NOMO-1 treated with DMSO at 0.1 percent for 48 hours (cell line): ENCODE measurements at regions not wholly inside any gene's neighbourhood (a gene's known extent, or its start where the extent isn't known, plus 50 kb on each side); places are given as distances from the start of the nearest gene placed in this dataset.

Experiments used
- DNase-seq: peaks from one replicate; lab custom pipeline; 2025; ENCODE audit not compliant: unreplicated experiment; lab: John Stamatoyannopoulos, UW

DNA sequence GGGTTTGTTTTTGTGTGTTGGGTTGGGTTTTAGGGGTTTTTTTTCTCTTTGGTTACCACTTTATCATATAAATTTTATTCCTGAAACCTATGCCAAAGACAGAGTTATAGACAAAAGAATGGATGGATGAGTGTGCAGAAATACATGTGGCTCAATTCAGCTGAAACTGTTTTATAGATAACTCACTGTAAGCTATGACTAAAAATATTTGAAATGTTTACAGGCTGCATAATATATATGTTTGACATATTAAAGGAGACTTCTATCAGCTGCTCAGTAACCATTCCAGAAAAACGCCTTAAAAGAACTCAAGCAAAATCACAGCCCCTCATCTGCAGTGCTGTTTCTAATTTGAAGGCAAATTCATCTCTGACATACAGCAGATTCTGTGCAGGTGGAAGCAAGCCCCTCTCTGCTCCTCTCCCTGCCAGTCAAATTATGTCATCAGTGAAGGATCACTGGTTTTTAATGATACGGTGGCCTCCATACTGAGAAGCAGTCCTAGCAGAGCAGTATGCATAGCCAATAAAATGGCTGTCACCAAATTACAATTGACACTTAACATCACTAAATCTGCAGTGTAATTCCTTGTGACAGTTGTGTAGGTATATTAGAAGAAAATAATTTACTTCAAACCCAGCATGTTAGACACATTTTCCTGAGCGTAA lies 301.6 kb downstream of the NR2F1-AS1 start:
- DNase-seq: no peak

DNA sequence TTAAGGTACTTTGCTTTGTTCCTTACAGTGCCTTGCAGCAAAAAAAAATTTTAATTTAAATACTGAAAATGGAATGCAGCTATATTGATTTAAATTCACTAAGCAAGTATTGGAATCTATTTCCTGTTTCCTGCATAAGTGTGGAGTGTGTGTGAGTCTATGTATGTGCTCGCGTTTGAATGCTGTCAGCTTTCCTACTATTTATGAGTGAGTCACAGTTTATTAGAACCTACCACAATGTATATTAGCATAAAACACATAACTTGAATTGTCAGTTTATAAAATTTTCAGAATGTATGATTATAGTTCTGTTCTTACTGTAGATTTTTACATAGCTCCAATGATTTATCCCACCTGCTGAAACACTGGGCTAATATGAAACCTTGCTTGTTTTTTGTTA lies 302.1 kb downstream of the NR2F1-AS1 start:
- DNase-seq: no peak

DNA sequence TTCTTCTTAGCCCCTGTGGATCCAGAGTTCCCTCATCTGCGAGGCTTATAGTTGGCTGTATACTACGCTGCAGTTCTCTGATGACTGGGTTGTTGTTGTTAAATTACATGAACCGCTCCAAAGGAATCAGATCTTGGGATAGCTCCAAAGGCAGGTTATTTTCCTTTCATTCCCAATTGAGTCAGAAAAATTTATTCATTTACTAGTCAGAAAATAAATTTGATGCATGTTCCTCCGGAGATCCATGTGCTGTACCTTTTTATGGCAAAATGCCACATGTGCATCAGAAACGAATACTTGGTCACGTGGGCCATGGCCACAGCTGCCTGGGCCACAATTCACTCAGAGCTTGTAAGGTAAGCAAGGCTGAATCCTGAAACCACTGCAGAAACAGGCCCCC lies 304.0 kb downstream of the NR2F1-AS1 start:
- DNase-seq: no peak

DNA sequence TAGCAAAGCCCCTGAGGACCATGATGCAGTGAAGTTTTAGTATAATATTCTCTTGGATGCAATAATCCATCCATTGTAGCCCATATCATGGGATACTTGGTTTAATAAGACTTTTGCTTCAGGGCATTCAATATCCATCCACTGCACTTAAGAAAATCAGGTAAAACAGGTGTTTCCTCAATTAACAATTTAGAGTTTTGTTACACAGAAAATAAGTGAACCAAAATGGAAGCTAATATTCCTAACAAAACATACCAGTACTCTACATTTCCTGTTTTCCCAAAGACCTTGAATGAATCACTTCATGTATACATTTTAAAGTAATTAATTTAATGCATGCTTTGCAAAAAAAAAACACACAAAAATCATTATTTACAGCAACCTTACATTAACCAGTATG lies 305.6 kb downstream of the NR2F1-AS1 start:
- no peak for DNase-seq

DNA sequence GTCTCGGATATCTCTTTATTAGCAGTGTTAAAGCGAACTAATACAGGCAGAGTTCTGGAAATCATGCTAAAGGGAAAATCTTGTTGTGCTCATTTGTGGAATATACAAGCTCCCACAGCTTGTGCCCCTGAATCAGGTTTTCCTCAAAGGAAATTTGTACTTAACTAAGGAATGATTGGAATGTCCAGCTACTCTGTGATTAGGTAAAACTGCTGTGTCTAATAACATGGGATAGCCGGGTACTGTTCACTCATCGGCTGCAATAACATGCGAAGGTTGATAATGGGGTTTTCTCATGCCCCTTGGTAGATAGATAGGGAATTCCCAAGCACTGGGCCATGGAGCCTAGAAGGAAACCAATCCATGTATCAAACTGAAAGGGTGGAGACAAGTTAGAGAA lies 306.7 kb downstream of the NR2F1-AS1 start:
- no peak for DNase-seq

DNA sequence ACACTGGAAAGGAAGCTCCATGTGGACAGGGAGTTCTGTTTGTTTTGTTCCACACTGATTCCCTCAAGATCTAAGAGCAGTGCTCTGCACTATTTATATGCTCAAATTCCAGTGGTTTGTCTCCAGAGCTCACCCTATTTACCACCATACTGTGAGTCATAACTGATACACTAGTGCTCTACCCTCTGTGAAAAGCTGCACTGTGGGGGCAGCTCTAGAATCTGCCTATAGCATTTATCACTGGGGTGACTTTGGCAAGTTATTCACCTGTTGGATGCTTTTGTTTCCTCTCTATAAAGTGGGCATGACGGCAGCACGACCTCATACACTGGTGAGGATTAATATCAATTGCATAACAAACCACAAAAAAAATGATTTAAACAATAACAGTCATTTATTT lies 307.8 kb downstream of the NR2F1-AS1 start:
- DNase-seq: no peak

DNA sequence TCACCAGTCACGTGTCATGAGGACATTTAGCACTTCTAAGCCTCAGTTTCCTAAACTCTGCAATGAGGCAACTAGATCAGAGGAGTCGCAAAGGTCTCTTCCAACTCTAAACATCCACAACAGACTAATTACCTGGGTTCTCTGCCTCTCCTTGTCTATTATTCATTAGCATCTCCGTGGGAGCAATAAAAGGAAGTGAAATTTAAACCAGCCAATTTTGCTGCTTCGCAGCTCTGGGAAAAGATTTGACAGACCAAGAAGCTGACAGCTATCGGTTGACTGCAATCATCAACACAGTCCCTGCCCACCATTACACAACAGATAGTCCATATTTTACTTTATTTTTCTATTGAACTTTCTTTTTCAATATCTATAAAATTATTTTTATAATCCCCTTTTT lies 308.9 kb downstream of the NR2F1-AS1 start:
- peak; percentile 1 for DNase-seq

DNA sequence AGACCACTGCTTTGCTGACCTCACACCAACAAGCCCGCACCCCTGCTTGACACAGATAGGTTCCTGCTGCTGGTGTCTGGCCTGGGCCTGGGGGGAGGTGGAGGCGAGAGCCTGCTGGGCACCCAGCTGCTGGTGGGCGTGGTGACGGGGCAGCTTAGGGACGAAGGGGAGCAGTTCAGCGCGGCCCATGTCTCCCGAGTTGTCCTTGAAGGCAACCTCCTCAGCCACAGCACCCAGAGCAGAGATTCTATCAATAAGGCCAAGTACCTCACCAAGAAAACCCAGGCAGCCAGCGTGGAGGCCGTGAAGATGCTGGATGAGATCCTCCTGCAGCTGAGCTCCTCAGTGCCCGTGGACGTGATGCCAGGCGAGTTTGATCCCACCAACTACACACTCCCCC lies 313.3 kb downstream of the NR2F1-AS1 start:
- no peak for DNase-seq

DNA sequence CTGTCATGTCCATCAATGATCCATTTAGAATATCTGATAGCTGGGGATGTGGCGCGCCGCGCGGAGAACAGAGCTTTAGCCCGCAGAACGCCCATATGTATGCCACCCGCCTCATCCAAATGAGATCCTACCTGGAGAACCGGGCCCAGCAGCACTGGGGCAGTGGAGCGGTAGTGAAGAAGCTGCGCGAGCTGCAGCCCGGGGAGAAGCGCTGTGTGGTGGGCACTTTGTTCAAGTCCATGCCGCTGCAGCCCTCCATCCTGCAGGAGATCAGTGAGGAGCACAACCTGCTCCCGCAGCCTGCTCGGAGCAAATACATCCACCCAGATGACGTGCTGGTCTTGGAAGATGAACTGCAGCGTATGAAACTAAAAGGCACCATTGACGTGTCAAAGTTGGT lies 313.7 kb downstream of the NR2F1-AS1 start:
- no peak for DNase-seq

DNA sequence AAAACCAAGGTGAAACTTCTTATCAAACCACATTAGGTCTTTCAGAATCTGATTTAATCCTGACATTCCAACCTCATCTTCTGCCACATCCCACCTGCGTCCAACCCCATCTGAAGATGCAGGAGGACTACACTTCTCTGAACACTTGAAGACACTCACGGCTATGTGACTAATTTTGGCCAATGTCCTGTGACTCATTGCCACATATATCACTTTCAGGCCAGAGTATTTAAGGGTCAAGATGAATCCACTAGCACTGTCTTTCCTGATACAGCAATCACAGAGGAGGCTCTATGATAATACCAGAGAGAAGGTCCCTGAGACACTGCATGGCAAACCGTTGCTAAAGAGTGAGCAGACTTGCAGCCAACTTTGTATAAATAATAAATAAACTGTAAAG lies 323.4 kb downstream of the NR2F1-AS1 start:
- no peak for DNase-seq

DNA sequence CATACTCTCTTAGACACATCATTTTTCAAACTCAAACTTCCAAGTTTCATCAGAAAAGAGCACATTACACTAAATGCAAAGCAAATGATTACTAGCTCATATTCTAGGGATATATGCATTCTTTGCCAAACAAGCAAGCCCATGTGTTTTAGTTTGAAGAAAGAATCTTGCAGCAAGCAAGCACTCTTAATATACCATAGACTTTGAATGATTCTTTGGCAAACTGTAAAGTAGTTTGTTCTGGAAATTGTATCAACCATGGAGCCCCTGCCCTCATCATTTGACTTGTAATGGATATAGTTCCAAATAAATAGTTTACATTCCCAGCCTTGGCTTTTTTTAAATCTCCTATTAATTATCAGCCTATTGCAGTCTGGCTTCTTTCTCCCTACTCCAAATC lies 325.2 kb downstream of the NR2F1-AS1 start:
- DNase-seq: no peak

DNA sequence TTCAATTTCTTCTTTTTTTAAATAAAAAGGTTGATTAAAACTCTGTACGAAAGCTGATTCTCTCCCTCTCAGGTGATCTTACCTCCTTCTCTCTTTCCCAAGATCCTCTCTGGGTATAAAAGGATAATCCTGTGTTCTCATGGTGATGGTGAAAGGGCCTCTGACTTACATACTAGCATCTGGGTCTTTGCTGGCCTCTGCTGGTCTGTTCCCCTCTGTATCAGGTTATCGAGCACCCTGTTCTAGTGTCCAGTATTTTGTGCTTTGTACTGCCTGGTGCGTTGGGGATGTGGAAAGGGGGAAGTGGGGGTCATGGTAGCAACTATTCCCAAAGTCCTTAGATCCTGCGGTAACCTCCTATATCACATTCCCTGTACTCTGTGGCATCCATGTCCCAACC lies 328.9 kb downstream of the NR2F1-AS1 start:
- no peak for DNase-seq

DNA sequence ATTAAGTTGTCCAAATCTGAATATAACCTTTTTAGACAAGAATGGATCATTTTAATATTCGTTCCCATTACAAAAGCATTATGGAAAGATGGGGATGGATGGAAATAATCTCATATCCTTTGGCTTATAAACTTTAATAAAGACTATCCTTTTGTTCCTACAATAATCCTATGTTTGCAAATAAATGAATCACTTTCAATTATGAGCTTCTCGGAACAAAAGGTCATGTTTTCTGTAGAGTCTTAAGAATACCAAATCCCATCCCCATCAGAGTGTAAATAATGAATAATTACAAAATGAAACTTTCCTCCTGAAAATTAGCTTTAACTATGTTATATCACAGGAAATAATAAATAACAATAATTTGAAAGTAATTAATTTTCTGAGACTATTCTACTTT lies 329.7 kb downstream of the NR2F1-AS1 start:
- DNase-seq: no peak

DNA sequence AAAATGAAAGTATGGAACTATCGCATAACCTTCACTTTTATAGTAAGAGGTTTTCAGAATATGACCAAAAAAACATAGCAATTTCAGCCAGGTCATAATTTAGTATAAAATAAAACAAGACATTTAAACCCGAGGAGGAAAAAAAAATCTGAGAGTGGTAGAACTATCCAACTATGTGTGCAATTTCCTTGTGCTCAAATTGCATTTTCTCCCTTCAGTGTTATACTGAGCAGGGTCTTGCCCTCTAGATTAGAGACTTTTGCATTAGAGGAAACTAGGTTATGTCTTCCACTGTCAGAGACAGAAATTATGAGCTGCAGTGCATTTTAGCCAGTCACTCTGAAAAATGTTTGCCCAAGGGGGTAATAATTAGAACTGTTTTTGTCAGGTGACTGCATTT lies 330.6 kb downstream of the NR2F1-AS1 start:
- DNase-seq: no peak

DNA sequence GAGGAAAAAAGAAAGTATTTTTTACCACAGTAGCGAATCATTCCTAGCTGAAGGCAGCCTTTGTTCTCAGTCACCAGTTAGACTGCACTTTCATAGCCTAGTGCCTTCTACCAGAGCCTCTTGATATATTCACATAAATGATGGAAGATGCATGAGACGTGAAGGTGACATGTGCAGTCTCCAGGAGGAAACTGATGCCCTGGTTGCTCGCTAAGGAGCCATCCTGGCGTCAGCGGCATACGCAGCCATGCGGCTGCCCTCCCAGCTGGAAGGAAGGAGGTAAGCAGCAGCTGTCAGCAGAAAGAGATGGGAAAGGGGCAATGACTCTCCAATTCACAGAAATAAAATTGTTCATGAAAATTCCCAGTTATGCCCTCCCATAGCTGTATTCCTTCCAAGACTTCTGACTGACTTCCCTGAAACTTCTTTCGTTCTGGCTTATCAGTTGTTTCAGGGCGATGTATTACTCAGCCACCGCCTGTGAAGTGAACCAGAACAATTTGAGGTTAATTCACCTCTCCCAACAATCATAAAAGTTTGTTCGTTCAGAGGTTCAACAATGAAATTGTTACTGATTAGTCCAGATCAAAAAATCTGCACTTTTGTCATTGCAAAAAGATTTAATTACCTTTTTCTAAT lies 331.2 kb downstream of the NR2F1-AS1 start:
- no peak for DNase-seq

DNA sequence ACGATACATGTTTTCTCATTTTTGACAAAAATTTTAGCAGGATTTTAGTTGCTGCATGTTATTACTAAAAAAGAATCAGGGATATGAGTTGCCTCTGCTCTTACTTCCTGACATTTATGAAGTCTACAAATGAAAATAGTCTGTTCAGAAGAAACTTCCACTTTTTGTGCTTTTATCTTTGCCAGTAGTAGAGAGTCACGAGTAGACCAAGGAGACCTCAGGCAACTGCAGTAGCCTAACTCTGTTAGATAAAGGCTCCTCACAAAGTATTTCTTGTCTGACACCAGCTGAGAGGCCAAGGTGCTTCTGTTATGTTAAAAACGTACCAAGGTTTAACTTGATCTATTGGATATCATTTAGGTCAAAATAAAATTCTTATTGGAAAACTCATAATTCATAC lies 333.9 kb downstream of the NR2F1-AS1 start:
- no peak for DNase-seq

DNA sequence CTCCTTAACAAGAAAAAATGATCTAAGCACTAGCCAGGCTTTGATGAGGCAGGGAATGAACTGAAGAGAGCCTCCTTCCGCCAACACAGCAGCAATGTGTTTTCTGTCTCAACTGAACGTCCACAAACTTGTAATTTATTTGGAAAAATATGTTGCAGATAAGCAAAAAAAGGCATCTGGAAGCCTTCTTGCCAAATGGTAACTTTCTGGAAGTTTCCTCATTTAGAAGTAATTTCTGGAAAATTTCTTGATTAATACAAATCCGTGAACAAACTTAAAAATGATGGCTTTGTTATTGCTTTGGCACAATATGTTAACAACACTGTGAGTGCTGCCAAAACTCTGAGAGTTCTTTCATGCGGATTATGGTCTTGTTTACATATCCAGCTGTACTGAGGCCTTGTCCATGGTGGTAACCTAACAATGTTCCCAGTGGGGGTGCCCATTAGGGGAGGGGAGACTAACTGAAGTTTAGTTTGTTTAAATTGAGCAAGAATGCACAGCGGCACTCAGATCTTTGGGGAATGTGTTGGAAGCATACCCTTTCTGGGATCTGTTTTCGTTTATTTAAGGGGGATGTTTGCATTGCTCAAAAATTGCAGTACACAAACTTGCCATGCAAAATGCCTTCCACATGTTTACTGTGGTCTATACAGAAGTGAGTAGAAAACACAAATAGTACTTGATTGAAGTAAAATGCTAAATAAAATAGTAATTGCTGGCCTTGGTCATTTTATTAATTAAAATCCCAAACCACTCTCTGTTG lies 334.7 kb downstream of the NR2F1-AS1 start:
- no peak for DNase-seq

DNA sequence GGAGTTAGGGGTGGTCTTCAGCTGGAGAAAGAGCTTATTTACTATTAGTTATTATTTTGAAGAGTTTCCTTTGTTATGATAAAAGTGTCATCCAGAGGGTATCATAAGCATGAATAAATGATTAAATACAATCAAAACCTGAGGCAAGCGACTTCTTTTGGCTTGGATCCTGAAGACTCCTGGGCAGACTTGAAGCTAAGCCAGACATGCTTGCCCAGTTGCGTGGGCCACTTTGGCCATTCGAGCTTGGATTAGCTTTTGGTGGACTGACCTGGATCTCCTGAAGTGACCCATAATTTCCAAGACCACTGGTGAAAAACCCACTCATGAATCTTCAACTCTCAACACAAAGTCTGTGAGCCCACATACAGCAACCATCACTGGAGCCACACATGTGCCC lies 335.8 kb downstream of the NR2F1-AS1 start:
- no peak for DNase-seq

DNA sequence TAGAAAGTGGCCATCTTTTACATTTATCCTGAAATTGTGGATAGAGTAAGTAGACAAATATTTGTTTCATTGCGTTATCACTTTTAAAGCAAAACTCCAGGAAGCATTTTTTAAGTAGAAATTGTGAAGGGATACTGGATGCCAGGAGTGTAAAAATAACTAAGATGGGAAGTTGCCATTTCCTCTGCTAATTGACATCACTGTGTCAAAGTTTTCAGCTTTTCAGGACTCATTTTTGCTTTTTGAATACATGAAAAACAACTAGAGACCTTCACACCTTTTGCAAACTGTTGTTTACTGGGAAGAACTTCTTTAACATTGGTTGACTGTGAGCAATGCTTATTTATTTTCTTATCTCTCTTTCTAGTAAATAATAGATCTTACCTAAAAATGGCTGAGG lies 337.5 kb downstream of the NR2F1-AS1 start:
- DNase-seq: no peak

DNA sequence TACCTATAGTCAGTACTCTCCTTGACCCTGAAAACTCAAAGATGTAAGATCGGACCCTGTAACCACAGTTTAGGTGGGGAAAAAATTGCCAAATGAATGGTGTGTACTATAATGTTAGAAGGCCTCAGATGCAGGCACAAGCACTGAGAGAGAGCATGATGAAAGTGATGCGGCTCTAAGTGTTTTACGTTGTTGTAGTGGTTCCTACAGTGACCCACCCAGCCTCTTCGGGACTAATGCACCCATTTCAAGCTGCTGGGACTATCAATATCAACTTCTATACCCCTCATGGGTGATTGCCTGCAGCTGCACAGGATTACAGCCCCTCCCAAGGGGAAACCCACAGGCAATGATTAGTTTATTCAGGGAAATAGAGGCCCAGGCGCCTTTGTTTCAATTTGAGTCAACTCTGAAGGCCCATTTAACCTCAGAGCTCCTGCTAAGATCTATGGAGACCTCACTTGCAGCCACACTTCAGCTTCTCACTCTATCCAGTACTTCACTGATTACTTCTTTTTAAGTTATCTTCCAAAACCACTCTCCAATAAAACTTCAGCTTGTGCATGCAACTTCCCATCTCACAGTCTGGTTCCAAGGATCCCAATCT lies 340.7 kb downstream of the NR2F1-AS1 start:
- no peak for DNase-seq

DNA sequence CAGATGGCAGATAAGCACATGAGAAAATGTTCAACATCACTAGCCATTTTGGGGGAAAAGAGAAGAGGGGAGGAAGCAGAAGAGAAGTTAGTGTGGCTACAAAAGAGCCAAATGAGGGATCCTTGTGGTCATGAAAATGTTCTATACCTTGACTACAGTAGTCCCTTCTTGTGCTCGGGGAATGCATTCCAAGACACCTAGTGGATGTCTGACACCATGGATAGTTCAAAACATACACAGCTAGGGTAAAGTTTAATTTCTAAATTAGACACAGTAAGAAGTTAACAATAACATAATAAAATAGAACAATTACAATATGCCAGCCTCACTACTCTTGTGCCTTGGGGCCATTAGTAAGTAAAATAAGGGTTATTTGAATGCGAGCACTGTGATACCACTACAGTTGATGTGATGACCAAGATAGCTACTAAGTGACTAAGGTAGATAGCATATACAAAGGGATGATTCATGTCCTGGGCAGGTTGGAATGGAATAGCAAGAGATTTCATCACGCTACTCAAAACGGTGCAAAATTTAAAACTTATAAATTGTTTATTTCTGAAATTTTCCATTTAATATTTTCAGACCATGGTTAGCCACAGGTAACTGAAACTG lies 344.1 kb downstream of the NR2F1-AS1 start:
- no peak for DNase-seq

DNA sequence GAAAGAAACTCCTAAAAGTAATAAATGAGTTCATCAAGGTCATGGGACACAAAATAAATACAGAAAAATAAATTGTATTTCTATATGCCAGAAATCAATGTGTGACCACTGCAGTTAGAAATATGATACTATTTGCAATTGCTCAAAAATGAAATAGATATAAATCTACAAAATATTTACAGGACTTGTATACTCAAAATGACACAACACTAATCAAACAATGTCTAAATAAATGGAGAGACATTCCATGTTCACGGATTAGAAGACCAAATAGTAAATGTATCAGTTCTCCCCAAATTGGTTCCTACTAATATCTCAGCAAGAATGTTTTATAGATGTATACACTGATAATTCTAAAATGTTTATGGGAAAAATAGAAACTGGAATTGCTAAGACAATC lies 345.3 kb downstream of the NR2F1-AS1 start:
- no peak for DNase-seq
